WTC11 (cell line): ENCODE measurements at regions not wholly inside any gene's neighbourhood (a gene's known extent, or its start where the extent isn't known, plus 50 kb on each side); places are given as distances from the start of the nearest gene placed in this dataset.

Experiments
- ATAC-seq: fragments of 200-7000 bp; cut with Tn5 transposase; 2 replicates; pipeline ENCODE4 v1.10.0; 2021; ENCODE audit warnings: mild to moderate bottlenecking, moderate library complexity
- CTCF ChIA-PET: fragments of 300-600 bp; sonication (Branson Sonifier 250); formaldehyde crosslinking; loops from one replicate; lab custom pipeline; 2021; ENCODE audit warnings: antibody characterized with exemption; lab: Charles Lee
- POLR2A ChIA-PET: fragments of 350-600 bp; sonication (Branson Sonifier 250); formaldehyde crosslinking; loops from one replicate; lab custom pipeline; 2021; ENCODE audit warnings: antibody characterized with exemption; lab: Charles Lee
- DNase-seq: peaks from one replicate; pipeline ENCODE4 v3.0.0; 2021; ENCODE audit warnings: low spot score
- H3K27ac Mint-ChIP-seq: 2 replicates; pipeline ENCODE4 v1.8.0; 2021; ENCODE audit warnings: mixed read lengths
- H3K27me3 Mint-ChIP-seq: 2 replicates; pipeline ENCODE4 v1.8.0; 2021; ENCODE audit warnings: low read depth, mild to moderate bottlenecking, moderate library complexity, mixed read lengths
- H3K36me3 Mint-ChIP-seq: 2 replicates; pipeline ENCODE4 v1.8.0; 2021; ENCODE audit warnings: mixed read lengths
- H3K4me1 Mint-ChIP-seq: 2 replicates; pipeline ENCODE4 v1.8.0; 2022; ENCODE audit warnings: mixed read lengths
- H3K4me3 Mint-ChIP-seq: 2 replicates; pipeline ENCODE4 v1.8.0; 2021; ENCODE audit warnings: mild to moderate bottlenecking, moderate library complexity, mixed read lengths
- H3K9me3 Mint-ChIP-seq: 2 replicates; pipeline ENCODE4 v1.8.0; 2021; ENCODE audit warnings: mixed read lengths
- EMX1 ChIP-seq: fragments of 250-450 bp; sonication (Bioruptor Pico); IDR thresholded peaks from 2 replicates; pipeline ENCODE4 v1.8.0; 2021; ENCODE audit warnings: mild to moderate bottlenecking
- IRF2 ChIP-seq: sonication (generic); formaldehyde crosslinking; IDR thresholded peaks from 2 replicates; pipeline ENCODE4 v1.8.0; 2022; ENCODE audit warnings: low read depth, missing genetic modification reagents, borderline replicate concordance
- JUN ChIP-seq: sonication (generic); formaldehyde crosslinking; IDR thresholded peaks from 2 replicates; pipeline ENCODE4 v1.8.0; 2023; ENCODE audit warnings: mild to moderate bottlenecking, missing genetic modification reagents
- KAT7 ChIP-seq: sonication (generic); formaldehyde crosslinking; IDR thresholded peaks from 2 replicates; pipeline ENCODE4 v1.8.1; 2023; ENCODE audit warnings: missing genetic modification reagents, mild to moderate bottlenecking, borderline replicate concordance
- MYBL2 ChIP-seq: sonication (generic); formaldehyde crosslinking; IDR thresholded peaks from 2 replicates; pipeline ENCODE4 v1.8.1; 2023; ENCODE audit warnings: mild to moderate bottlenecking, moderate library complexity, missing genetic modification reagents
- NFE2L1 ChIP-seq: sonication (generic); formaldehyde crosslinking; IDR thresholded peaks from 2 replicates; pipeline ENCODE4 v1.8.1; 2023; ENCODE audit warnings: missing genetic modification reagents
- NR1H2 ChIP-seq: sonication (generic); formaldehyde crosslinking; IDR thresholded peaks from 2 replicates; pipeline ENCODE4 v1.9.0; 2021; ENCODE audit warnings: mild to moderate bottlenecking, moderate library complexity, missing genetic modification reagents
- NR2C2 ChIP-seq: sonication (generic); formaldehyde crosslinking; IDR thresholded peaks from 2 replicates; pipeline ENCODE4 v1.8.0; 2022; ENCODE audit warnings: mild to moderate bottlenecking, missing genetic modification reagents
- RORB ChIP-seq: fragments of 250-450 bp; sonication (Bioruptor Pico); IDR thresholded peaks from 2 replicates; pipeline ENCODE4 v1.9.0; 2021; ENCODE audit warnings: mild to moderate bottlenecking
- TCF7 ChIP-seq: sonication (generic); formaldehyde crosslinking; IDR thresholded peaks from 2 replicates; pipeline ENCODE4 v1.8.0; 2022; ENCODE audit warnings: mild to moderate bottlenecking, low read depth, missing genetic modification reagents, moderate library complexity
- ZNF121 ChIP-seq: sonication (generic); formaldehyde crosslinking; IDR thresholded peaks from 2 replicates; pipeline ENCODE4 v1.8.0; 2023; ENCODE audit warnings: missing genetic modification reagents
- ZNF416 ChIP-seq: fragments of 250-450 bp; sonication (Bioruptor Pico); IDR thresholded peaks from 2 replicates; pipeline ENCODE4 v1.9.0; 2021; ENCODE audit warnings: mild to moderate bottlenecking, inconsistent platforms
- ZNF671 ChIP-seq: fragments of 250-450 bp; sonication (Bioruptor Pico); IDR thresholded peaks from 2 replicates; pipeline ENCODE4 v1.8.0; 2021; ENCODE audit warnings: mild to moderate bottlenecking
- TF ChIP-seq, protein P1 (sequence below): fragments of 250-450 bp; sonication (Bioruptor Pico); IDR thresholded peaks from 2 replicates; pipeline ENCODE4 v2.1.2; 2022; ENCODE audit warnings: mild to moderate bottlenecking, moderate library complexity
- TF ChIP-seq, protein P2 (sequence below): sonication (generic); formaldehyde crosslinking; IDR thresholded peaks from 2 replicates; pipeline ENCODE4 v1.8.1; 2022; ENCODE audit warnings: missing genetic modification reagents, borderline replicate concordance
- TF ChIP-seq, protein P3 (sequence below): sonication (generic); formaldehyde crosslinking; IDR thresholded peaks from 2 replicates; pipeline ENCODE4 v1.8.0; 2022; ENCODE audit warnings: mild to moderate bottlenecking, missing genetic modification reagents
- TF ChIP-seq, protein P4 (sequence below): sonication (generic); formaldehyde crosslinking; IDR thresholded peaks from 2 replicates; pipeline ENCODE4 v1.8.0; 2022; ENCODE audit warnings: mild to moderate bottlenecking, missing genetic modification reagents
- TF ChIP-seq, protein P5 (sequence below): sonication (generic); formaldehyde crosslinking; IDR thresholded peaks from 2 replicates; pipeline ENCODE4 v1.8.0; 2022; ENCODE audit warnings: mild to moderate bottlenecking, missing genetic modification reagents
- TF ChIP-seq, protein P6 (sequence below): sonication (generic); formaldehyde crosslinking; IDR thresholded peaks from 2 replicates; pipeline ENCODE4 v1.8.0; 2022; ENCODE audit warnings: mild to moderate bottlenecking, missing genetic modification reagents
- TF ChIP-seq, protein P7 (sequence below): sonication (generic); formaldehyde crosslinking; IDR thresholded peaks from 2 replicates; pipeline ENCODE4 v1.8.0; 2023; ENCODE audit warnings: missing genetic modification reagents, mild to moderate bottlenecking, borderline replicate concordance
- TF ChIP-seq, protein P8 (sequence below): sonication (generic); formaldehyde crosslinking; IDR thresholded peaks from 2 replicates; pipeline ENCODE4 v1.8.1; 2022; ENCODE audit warnings: mild to moderate bottlenecking, moderate library complexity, missing genetic modification reagents
- TF ChIP-seq, protein P9 (sequence below): sonication (generic); formaldehyde crosslinking; conservative IDR thresholded peaks from 2 replicates; pipeline ENCODE4 v1.8.1; 2023; ENCODE audit warnings: mild to moderate bottlenecking, low read depth, missing genetic modification reagents, moderate library complexity

GRCh38 chr2:104531122-104531521 lies 322.8 kb upstream of the POU3F3 start (continued):
- TF ChIP-seq, protein P1, sequence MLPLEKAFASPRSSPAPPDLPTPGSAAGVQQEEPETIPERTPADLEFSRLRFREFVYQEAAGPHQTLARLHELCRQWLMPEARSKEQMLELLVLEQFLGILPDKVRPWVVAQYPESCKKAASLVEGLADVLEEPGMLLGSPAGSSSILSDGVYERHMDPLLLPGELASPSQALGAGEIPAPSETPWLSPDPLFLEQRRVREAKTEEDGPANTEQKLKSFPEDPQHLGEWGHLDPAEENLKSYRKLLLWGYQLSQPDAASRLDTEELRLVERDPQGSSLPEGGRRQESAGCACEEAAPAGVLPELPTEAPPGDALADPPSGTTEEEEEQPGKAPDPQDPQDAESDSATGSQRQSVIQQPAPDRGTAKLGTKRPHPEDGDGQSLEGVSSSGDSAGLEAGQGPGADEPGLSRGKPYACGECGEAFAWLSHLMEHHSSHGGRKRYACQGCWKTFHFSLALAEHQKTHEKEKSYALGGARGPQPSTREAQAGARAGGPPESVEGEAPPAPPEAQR (CRISPR knock-in tag), result no peak
- TF ChIP-seq, protein P2, sequence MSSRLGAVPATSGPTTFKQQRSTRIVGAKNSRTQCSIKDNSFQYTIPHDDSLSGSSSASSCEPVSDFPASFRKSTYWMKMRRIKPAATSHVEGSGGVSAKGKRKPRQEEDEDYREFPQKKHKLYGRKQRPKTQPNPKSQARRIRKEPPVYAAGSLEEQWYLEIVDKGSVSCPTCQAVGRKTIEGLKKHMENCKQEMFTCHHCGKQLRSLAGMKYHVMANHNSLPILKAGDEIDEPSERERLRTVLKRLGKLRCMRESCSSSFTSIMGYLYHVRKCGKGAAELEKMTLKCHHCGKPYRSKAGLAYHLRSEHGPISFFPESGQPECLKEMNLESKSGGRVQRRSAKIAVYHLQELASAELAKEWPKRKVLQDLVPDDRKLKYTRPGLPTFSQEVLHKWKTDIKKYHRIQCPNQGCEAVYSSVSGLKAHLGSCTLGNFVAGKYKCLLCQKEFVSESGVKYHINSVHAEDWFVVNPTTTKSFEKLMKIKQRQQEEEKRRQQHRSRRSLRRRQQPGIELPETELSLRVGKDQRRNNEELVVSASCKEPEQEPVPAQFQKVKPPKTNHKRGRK (CRISPR knock-in tag), result no peak
- TF ChIP-seq, protein P3, sequence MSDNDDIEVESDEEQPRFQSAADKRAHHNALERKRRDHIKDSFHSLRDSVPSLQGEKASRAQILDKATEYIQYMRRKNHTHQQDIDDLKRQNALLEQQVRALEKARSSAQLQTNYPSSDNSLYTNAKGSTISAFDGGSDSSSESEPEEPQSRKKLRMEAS, result no peak
- no peak for TF ChIP-seq MYBL2
- TF ChIP-seq, all 79 proteins: peak for 0

- DNase-seq (no peak), ATAC-seq (no peak)
- no peak overlapping the region for H3K27ac Mint-ChIP-seq
- H3K4me1 Mint-ChIP-seq, result peaks cover 6% of the 10 kb centered on the region; the same call in 1 of the 2 replicates
- ChIA-PET CTCF (interaction anchor here (1.0 to 1.3 kb wide), 2 partner anchors 16 to 196 kb away, joined by 3 to 4 read pairs; no protein-coding TSS in a partner anchor), POLR2A (no interaction called here)
- H3K4me3 Mint-ChIP-seq, result no peak overlapping the region
- H3K9me3 Mint-ChIP-seq, result peaks cover 5% of the 10 kb centered on the region; the same call in 1 of the 2 replicates
- H3K36me3 Mint-ChIP-seq, result no peaks in the 10 kb centered on the region
- H3K27me3 Mint-ChIP-seq, result no peaks in the 10 kb centered on the region
- TF ChIP-seq KAT7 (CRISPR knock-in tag), result no peak
- no peak for TF ChIP-seq RORB (CRISPR knock-in tag)
- TF ChIP-seq, protein P4, sequence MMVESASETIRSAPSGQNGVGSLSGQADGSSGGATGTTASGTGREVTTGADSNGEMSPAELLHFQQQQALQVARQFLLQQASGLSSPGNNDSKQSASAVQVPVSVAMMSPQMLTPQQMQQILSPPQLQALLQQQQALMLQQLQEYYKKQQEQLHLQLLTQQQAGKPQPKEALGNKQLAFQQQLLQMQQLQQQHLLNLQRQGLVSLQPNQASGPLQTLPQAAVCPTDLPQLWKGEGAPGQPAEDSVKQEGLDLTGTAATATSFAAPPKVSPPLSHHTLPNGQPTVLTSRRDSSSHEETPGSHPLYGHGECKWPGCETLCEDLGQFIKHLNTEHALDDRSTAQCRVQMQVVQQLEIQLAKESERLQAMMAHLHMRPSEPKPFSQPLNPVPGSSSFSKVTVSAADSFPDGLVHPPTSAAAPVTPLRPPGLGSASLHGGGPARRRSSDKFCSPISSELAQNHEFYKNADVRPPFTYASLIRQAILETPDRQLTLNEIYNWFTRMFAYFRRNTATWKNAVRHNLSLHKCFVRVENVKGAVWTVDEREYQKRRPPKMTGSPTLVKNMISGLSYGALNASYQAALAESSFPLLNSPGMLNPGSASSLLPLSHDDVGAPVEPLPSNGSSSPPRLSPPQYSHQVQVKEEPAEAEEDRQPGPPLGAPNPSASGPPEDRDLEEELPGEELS (CRISPR knock-in tag), result no peak
- TF ChIP-seq, protein P5, sequence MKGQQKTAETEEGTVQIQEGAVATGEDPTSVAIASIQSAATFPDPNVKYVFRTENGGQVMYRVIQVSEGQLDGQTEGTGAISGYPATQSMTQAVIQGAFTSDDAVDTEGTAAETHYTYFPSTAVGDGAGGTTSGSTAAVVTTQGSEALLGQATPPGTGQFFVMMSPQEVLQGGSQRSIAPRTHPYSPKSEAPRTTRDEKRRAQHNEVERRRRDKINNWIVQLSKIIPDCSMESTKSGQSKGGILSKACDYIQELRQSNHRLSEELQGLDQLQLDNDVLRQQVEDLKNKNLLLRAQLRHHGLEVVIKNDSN (CRISPR knock-in tag), result no peak
- no peak for TF ChIP-seq NR2C2 (CRISPR knock-in tag)
- TF ChIP-seq EMX1, result no peak
- no peak for TF ChIP-seq JUN (CRISPR knock-in tag)
- no peak for TF ChIP-seq ZNF416 (CRISPR knock-in tag)
- no peak for TF ChIP-seq NR1H2 (CRISPR knock-in tag)
- TF ChIP-seq ZNF121 (CRISPR knock-in tag), result no peak
- TF ChIP-seq IRF2 (CRISPR knock-in tag), result no peak
- TF ChIP-seq, protein P6, sequence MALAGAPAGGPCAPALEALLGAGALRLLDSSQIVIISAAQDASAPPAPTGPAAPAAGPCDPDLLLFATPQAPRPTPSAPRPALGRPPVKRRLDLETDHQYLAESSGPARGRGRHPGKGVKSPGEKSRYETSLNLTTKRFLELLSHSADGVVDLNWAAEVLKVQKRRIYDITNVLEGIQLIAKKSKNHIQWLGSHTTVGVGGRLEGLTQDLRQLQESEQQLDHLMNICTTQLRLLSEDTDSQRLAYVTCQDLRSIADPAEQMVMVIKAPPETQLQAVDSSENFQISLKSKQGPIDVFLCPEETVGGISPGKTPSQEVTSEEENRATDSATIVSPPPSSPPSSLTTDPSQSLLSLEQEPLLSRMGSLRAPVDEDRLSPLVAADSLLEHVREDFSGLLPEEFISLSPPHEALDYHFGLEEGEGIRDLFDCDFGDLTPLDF (CRISPR knock-in tag), result no peak
- TF ChIP-seq, protein P7, sequence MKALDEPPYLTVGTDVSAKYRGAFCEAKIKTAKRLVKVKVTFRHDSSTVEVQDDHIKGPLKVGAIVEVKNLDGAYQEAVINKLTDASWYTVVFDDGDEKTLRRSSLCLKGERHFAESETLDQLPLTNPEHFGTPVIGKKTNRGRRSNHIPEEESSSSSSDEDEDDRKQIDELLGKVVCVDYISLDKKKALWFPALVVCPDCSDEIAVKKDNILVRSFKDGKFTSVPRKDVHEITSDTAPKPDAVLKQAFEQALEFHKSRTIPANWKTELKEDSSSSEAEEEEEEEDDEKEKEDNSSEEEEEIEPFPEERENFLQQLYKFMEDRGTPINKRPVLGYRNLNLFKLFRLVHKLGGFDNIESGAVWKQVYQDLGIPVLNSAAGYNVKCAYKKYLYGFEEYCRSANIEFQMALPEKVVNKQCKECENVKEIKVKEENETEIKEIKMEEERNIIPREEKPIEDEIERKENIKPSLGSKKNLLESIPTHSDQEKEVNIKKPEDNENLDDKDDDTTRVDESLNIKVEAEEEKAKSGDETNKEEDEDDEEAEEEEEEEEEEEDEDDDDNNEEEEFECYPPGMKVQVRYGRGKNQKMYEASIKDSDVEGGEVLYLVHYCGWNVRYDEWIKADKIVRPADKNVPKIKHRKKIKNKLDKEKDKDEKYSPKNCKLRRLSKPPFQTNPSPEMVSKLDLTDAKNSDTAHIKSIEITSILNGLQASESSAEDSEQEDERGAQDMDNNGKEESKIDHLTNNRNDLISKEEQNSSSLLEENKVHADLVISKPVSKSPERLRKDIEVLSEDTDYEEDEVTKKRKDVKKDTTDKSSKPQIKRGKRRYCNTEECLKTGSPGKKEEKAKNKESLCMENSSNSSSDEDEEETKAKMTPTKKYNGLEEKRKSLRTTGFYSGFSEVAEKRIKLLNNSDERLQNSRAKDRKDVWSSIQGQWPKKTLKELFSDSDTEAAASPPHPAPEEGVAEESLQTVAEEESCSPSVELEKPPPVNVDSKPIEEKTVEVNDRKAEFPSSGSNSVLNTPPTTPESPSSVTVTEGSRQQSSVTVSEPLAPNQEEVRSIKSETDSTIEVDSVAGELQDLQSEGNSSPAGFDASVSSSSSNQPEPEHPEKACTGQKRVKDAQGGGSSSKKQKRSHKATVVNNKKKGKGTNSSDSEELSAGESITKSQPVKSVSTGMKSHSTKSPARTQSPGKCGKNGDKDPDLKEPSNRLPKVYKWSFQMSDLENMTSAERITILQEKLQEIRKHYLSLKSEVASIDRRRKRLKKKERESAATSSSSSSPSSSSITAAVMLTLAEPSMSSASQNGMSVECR, result no peak
- no peak for TF ChIP-seq TCF7
- no peak for TF ChIP-seq NFE2L1 (CRISPR knock-in tag)
- TF ChIP-seq ZNF671 (CRISPR knock-in tag), result no peak
- TF ChIP-seq, protein P8, sequence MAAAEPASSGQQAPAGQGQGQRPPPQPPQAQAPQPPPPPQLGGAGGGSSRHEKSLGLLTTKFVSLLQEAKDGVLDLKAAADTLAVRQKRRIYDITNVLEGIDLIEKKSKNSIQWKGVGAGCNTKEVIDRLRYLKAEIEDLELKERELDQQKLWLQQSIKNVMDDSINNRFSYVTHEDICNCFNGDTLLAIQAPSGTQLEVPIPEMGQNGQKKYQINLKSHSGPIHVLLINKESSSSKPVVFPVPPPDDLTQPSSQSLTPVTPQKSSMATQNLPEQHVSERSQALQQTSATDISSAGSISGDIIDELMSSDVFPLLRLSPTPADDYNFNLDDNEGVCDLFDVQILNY (CRISPR knock-in tag), result no peak
- TF ChIP-seq, protein P9, sequence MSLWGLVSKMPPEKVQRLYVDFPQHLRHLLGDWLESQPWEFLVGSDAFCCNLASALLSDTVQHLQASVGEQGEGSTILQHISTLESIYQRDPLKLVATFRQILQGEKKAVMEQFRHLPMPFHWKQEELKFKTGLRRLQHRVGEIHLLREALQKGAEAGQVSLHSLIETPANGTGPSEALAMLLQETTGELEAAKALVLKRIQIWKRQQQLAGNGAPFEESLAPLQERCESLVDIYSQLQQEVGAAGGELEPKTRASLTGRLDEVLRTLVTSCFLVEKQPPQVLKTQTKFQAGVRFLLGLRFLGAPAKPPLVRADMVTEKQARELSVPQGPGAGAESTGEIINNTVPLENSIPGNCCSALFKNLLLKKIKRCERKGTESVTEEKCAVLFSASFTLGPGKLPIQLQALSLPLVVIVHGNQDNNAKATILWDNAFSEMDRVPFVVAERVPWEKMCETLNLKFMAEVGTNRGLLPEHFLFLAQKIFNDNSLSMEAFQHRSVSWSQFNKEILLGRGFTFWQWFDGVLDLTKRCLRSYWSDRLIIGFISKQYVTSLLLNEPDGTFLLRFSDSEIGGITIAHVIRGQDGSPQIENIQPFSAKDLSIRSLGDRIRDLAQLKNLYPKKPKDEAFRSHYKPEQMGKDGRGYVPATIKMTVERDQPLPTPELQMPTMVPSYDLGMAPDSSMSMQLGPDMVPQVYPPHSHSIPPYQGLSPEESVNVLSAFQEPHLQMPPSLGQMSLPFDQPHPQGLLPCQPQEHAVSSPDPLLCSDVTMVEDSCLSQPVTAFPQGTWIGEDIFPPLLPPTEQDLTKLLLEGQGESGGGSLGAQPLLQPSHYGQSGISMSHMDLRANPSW (CRISPR knock-in tag), result no peak
Measured at GRCh38 chr2:104537116-104537515, 316.8 kb upstream of the POU3F3 start.
